H9 (cell line): ENCODE measurements at regions not wholly inside any gene's neighbourhood (a gene's known extent, or its start where the extent isn't known, plus 50 kb on each side); places are given as distances from the start of the nearest gene placed in this dataset.

Source experiments
- DNase-seq: peaks from one replicate; pipeline ENCODE4 v3.0.0-alpha.2; 2017
- H2AFZ ChIP-seq: one replicate; pipeline ENCODE4 v1.6.1; 2013; ENCODE audit warnings: mild to moderate bottlenecking, low read length, control low read depth, moderate library complexity
- H2AK5ac ChIP-seq: 2 replicates; pipeline ENCODE4 v1.6.1; 2013; ENCODE audit warnings: low read length, control low read depth, mixed read lengths; ENCODE audit not compliant: insufficient read length
- H2BK120ac ChIP-seq: one replicate; pipeline ENCODE4 v1.6.1; 2013; ENCODE audit warnings: low read depth, mild to moderate bottlenecking, low read length, control low read depth, inconsistent platforms; ENCODE audit not compliant: poor library complexity, severe bottlenecking
- H2BK12ac ChIP-seq: 2 replicates; pipeline ENCODE4 v1.6.1; 2013; ENCODE audit warnings: low read length, control low read depth, mixed read lengths, low read depth; ENCODE audit not compliant: insufficient read length
- H2BK15ac ChIP-seq: 2 replicates; pipeline ENCODE4 v1.6.1; 2013; ENCODE audit warnings: low read depth, low read length, control low read depth
- H2BK20ac ChIP-seq: one replicate; pipeline ENCODE4 v1.6.1; 2013; ENCODE audit warnings: low read depth, mild to moderate bottlenecking, low read length, control low read depth, inconsistent platforms; ENCODE audit not compliant: poor library complexity, severe bottlenecking
- H2BK5ac ChIP-seq: 2 replicates; pipeline ENCODE4 v1.6.1; 2013; ENCODE audit warnings: low read length, control low read depth, mixed read lengths; ENCODE audit not compliant: insufficient read length
- H3K14ac ChIP-seq: 2 replicates; pipeline ENCODE4 v1.6.1; 2013; ENCODE audit warnings: low read length, control low read depth; ENCODE audit not compliant: insufficient read depth
- H3K18ac ChIP-seq: 2 replicates; pipeline ENCODE4 v1.6.1; 2013; ENCODE audit warnings: low read depth, mild to moderate bottlenecking, mixed read lengths, low read length, control low read depth; ENCODE audit not compliant: insufficient read length
- H3K23ac ChIP-seq: 2 replicates; pipeline ENCODE4 v1.6.1; 2013; ENCODE audit warnings: low read length, control low read depth, mixed read lengths, low read depth; ENCODE audit not compliant: insufficient read length
- H3K23me2 ChIP-seq: 2 replicates; pipeline ENCODE4 v1.6.1; 2013; ENCODE audit warnings: low read depth, mild to moderate bottlenecking, mixed read lengths, low read length, control low read depth; ENCODE audit not compliant: insufficient read length, poor library complexity, severe bottlenecking
- H3K27ac ChIP-seq: 2 replicates; pipeline ENCODE4 v1.5.1; 2013; ENCODE audit warnings: low read length, control low read depth, mixed read lengths, low read depth; ENCODE audit not compliant: insufficient read length
- H3K27me3 ChIP-seq: 2 replicates; pipeline ENCODE4 v1.6.1; 2013; ENCODE audit warnings: low read length, control low read depth, inconsistent platforms; ENCODE audit not compliant: insufficient read depth
- H3K4ac ChIP-seq: 2 replicates; pipeline ENCODE4 v1.6.1; 2013; ENCODE audit warnings: low read depth, mild to moderate bottlenecking, control low read depth, inconsistent platforms, low read length, moderate library complexity
- H3K4me1 ChIP-seq: 2 replicates; pipeline ENCODE4 v1.6.1; 2013; ENCODE audit warnings: low read length, control low read depth, inconsistent platforms; ENCODE audit not compliant: insufficient read depth
- H3K4me2 ChIP-seq: 2 replicates; pipeline ENCODE4 v1.6.1; 2013; ENCODE audit warnings: low read length, control low read depth, mixed read lengths; ENCODE audit not compliant: insufficient read length, insufficient read depth
- H3K56ac ChIP-seq: 2 replicates; pipeline ENCODE4 v1.6.1; 2013; ENCODE audit warnings: low read depth, mild to moderate bottlenecking, mixed read lengths, low read length, control low read depth; ENCODE audit not compliant: insufficient read length
- H3K79me1 ChIP-seq: 2 replicates; pipeline ENCODE4 v1.6.1; 2013; ENCODE audit warnings: low read depth, mild to moderate bottlenecking, moderate library complexity, low read length, control low read depth, inconsistent platforms; ENCODE audit not compliant: insufficient read depth, poor library complexity, severe bottlenecking
- H3K79me2 ChIP-seq: 2 replicates; pipeline ENCODE4 v1.6.1; 2013; ENCODE audit warnings: low read length, control low read depth, inconsistent platforms; ENCODE audit not compliant: insufficient read depth
- H3K9ac ChIP-seq: 2 replicates; pipeline ENCODE4 v1.6.1; 2013; ENCODE audit warnings: low read length, control low read depth, mixed read lengths; ENCODE audit not compliant: insufficient read length; ENCODE audit errors: extremely low read depth
- H3K9me3 ChIP-seq: one replicate; pipeline ENCODE4 v1.6.1; 2013; ENCODE audit warnings: low read depth, low read length, inconsistent platforms; ENCODE audit not compliant: control insufficient read depth
- H3T11ph ChIP-seq: one replicate; pipeline ENCODE4 v1.6.1; 2013; ENCODE audit warnings: mild to moderate bottlenecking, low read length, control low read depth, inconsistent platforms
- H4K20me1 ChIP-seq: one replicate; pipeline ENCODE4 v1.6.1; 2013; ENCODE audit not compliant: control insufficient read depth, insufficient read length, insufficient read depth
- H4K5ac ChIP-seq: 2 replicates; pipeline ENCODE4 v1.6.1; 2013; ENCODE audit warnings: low read depth, mild to moderate bottlenecking, mixed read lengths, low read length, control low read depth; ENCODE audit not compliant: insufficient read length
- H4K8ac ChIP-seq: replicated peaks from 2 replicates; pipeline ENCODE4 v1.6.1; 2013; ENCODE audit warnings: low read length, control low read depth, mixed read lengths, low read depth; ENCODE audit not compliant: insufficient read length
- H4K91ac ChIP-seq: 2 replicates; pipeline ENCODE4 v1.6.1; 2013; ENCODE audit warnings: low read depth, mild to moderate bottlenecking, moderate library complexity, mixed read lengths, low read length, control low read depth; ENCODE audit not compliant: insufficient read length
- H3K27ac Mint-ChIP-seq, 3 experiments: 2 replicates in 2 of 3; 3 replicates in 1 of 3; pipeline ENCODE4 v1.8.0; 2020 to 2021; ENCODE audit warnings: mixed read lengths in 3 of 3, mild to moderate bottlenecking in 1 of 3, moderate library complexity in 1 of 3
- H3K27me3 Mint-ChIP-seq: 2 replicates; pipeline ENCODE4 v1.8.0; 2021; ENCODE audit warnings: low read depth, mild to moderate bottlenecking, moderate library complexity, mixed read lengths
- H3K36me3 Mint-ChIP-seq, 3 experiments: 2 replicates in 2 of 3; 3 replicates in 1 of 3; pipeline ENCODE4 v1.8.0; 2020 to 2021; ENCODE audit warnings: low read depth in 3 of 3, mixed read lengths in 3 of 3; ENCODE audit not compliant: insufficient read depth in 1 of 3
- H3K4me1 Mint-ChIP-seq, 2 experiments: 2 replicates each; pipeline ENCODE4 v1.8.0; 2020; ENCODE audit warnings: mixed read lengths in 2 of 2
- H3K4me3 Mint-ChIP-seq, 2 experiments: 2 replicates in 1 of 2; 3 replicates in 1 of 2; pipeline ENCODE4 v1.8.0; 2020 to 2021; ENCODE audit warnings: mild to moderate bottlenecking in 2 of 2, mixed read lengths in 2 of 2, moderate library complexity in 1 of 2
- H3K9me3 Mint-ChIP-seq, 2 experiments: 2 replicates in 1 of 2; 3 replicates in 1 of 2; pipeline ENCODE4 v1.8.0; 2020; ENCODE audit warnings: mild to moderate bottlenecking in 2 of 2, mixed read lengths in 2 of 2, moderate library complexity in 1 of 2
- WGBS: extraction: QIAGEN DNeasy Blood & Tissue Kit; methylation state at CpG from one replicate; pipeline ENCODE4 v1.1.7; 2013; ENCODE audit warnings: missing lambda C conversion rate, low lambda C conversion rate, mixed read lengths; ENCODE audit not compliant: insufficient read length; ENCODE audit errors: extremely low coverage; 5-methylcytosine and 5-hydroxymethylcytosine counted together
- TF ChIP-seq, protein P1 (sequence below): fragments of 200-600 bp; sonication (generic); conservative IDR thresholded peaks from 3 replicates; pipeline ENCODE4 v1.8.0; 2021; ENCODE audit warnings: antibody characterized with exemption, mild to moderate bottlenecking

DNA sequence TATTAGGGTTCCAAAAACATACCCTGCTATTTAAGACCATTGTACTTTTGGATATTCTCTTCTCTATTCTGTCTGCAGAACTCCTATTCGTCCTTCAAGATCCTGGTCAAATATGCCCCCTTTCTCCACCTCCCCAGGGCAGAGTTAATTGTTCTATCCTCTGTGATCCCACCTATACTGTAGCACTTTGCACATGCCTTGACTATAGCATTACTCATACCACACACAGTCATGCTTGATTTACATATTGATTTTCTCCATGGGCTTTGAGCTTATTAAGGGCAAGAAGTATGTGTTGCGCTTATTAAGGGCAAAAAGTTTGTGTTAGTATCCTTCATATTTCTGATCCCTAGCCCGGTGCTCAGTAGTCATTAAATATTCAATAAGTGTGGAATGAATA, 263.7 kb upstream of the CADM1 start:
- H3K79me1 ChIP-seq: no peaks in the 10 kb centered on the region
- no peak overlapping the region for H3K18ac ChIP-seq
- H2BK12ac ChIP-seq: no peak overlapping the region
- peaks cover 9% of the 10 kb centered on the region for H3K27me3 Mint-ChIP-seq
- no peak overlapping the region for H4K8ac ChIP-seq
- no peak overlapping the region for H3K27ac Mint-ChIP-seq
- no peak overlapping the region for H2BK5ac ChIP-seq
- TF ChIP-seq, protein P1, sequence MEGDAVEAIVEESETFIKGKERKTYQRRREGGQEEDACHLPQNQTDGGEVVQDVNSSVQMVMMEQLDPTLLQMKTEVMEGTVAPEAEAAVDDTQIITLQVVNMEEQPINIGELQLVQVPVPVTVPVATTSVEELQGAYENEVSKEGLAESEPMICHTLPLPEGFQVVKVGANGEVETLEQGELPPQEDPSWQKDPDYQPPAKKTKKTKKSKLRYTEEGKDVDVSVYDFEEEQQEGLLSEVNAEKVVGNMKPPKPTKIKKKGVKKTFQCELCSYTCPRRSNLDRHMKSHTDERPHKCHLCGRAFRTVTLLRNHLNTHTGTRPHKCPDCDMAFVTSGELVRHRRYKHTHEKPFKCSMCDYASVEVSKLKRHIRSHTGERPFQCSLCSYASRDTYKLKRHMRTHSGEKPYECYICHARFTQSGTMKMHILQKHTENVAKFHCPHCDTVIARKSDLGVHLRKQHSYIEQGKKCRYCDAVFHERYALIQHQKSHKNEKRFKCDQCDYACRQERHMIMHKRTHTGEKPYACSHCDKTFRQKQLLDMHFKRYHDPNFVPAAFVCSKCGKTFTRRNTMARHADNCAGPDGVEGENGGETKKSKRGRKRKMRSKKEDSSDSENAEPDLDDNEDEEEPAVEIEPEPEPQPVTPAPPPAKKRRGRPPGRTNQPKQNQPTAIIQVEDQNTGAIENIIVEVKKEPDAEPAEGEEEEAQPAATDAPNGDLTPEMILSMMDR: no peak
- no peak overlapping the region for H2BK120ac ChIP-seq
- H3K4me2 ChIP-seq: no peak overlapping the region
- no peak overlapping the region for H2AK5ac ChIP-seq
- H3K56ac ChIP-seq: no peak overlapping the region
- no CpG with 5 or more reads among the region's 3 CpGs for WGBS
- no peak for DNase-seq
- H3T11ph ChIP-seq: no peak overlapping the region
- H3K4me1 ChIP-seq: no peaks in the 10 kb centered on the region
- no peak overlapping the region for H3K4me3 Mint-ChIP-seq
- H2BK15ac ChIP-seq: no peak overlapping the region
- no peaks in the 10 kb centered on the region for H4K20me1 ChIP-seq
- H3K9me3 Mint-ChIP-seq: no peaks in the 10 kb centered on the region
- no peak overlapping the region for H3K4ac ChIP-seq
- no peaks in the 10 kb centered on the region for H3K9me3 ChIP-seq
- no peak overlapping the region for H2BK20ac ChIP-seq
- no peak overlapping the region for H4K91ac ChIP-seq
- H3K14ac ChIP-seq: no peak overlapping the region
- H2AFZ ChIP-seq: no peak overlapping the region
- no peak overlapping the region for H3K23ac ChIP-seq
- H3K27me3 ChIP-seq: no peaks in the 10 kb centered on the region
- no peak overlapping the region for H3K9ac ChIP-seq
- H3K23me2 ChIP-seq: no peaks in the 10 kb centered on the region
- H3K4me1 Mint-ChIP-seq: no peaks in the 10 kb centered on the region
- no peak overlapping the region for H4K5ac ChIP-seq
- no peak overlapping the region for H3K27ac ChIP-seq
- H3K79me2 ChIP-seq: no peaks in the 10 kb centered on the region
- no peaks in the 10 kb centered on the region for H3K36me3 Mint-ChIP-seq
